GM12872 (cell line): ENCODE measurements at regions not wholly inside any gene's neighbourhood (a gene's known extent, or its start where the extent isn't known, plus 50 kb on each side); places are given as distances from the start of the nearest gene placed in this dataset.

ENCODE experiments used
- CTCF ChIP-seq: IDR thresholded peaks from 3 replicates; pipeline ENCODE4 v1.5.1; 2011; ENCODE audit warnings: low read depth, mild to moderate bottlenecking, low read length, moderate library complexity; ENCODE audit not compliant: insufficient read depth

GRCh38 chr4:102441978-102442911, 58.9 kb upstream of the NFKB1 start:
- no peak for TF ChIP-seq CTCF

DNA sequence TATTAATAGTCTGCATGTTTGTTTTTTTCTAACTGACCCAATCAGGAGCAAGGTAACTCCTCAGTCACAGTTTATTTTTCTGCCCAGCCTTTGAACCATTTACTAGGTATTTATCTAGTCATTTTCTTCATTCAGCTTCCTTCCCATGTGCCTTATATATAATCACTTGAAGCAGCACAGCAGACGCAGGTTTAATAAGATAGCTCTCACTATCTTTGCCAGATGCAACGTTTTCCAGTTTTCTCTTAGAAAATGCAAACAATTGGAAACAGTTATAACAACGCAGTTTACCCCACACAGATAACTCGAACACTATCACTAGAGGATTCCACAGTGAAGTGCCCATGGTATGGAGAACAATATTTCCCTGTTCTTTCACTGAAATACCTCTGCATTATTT, 56.4 kb upstream of the NFKB1 start:
- no peak for TF ChIP-seq CTCF

DNA sequence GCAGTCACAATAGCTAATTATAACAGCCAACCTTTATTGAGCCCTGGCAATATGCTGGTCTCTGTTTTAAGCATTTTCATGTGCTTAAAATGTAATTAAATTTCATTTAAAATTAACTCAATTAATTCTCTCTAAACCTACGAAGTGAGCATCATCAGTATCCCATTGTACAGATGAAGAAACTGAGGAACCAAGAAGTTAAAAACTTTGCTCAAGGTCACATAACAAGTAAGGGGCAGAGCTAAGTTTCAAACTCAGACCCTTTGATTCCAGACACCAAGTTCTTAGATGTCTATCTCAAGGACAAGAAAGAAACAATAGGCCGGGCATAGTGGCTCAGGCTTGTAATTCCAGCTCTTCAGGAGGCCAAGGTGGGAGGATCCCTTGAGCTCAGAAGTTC, 55.9 kb upstream of the NFKB1 start:
- TF ChIP-seq CTCF = no peak

DNA sequence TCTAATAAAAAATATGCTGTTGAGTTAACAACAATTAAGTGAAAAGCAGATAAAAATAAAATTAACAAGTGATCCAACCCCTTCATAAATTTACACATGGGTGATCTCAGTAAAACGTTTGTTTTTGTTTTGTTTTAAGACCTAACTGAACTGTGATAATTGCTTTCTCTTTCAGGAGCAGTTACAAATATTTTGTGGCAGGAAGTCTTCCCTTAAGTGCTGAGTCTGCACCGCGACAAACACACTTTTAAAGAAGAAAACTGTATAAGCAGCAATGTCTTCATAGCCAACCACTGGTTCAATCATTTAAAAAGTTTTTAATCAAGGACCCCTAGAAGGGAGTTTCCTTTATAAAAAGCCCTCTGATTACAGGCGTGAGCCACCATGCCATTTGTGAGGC, 53.7 kb upstream of the NFKB1 start:
- TF ChIP-seq CTCF = no peak

- TF ChIP-seq CTCF = peak; percentile 59; the same call in 2 of the 3 replicates
Measured at GRCh38 chr4:102449751-102450352, 51.3 kb upstream of the NFKB1 start.

- no peak for TF ChIP-seq CTCF
Measured at GRCh38 chr4:102451266-102451665, 49.9 kb upstream of the NFKB1 start.
